Stimulated activated CD8-positive, alpha-beta memory T cell treated with anti-CD3 and anti-CD28 coated beads, Interleukin-15, amount 100 ng/mL, for 1 hour (primary cell): ENCODE measurements at regions not wholly inside any gene's neighbourhood (a gene's known extent, or its start where the extent isn't known, plus 50 kb on each side); places are given as distances from the start of the nearest gene placed in this dataset.

Source experiments
- DNase-seq: peaks from one replicate; pipeline ENCODE4 v3.0.0-alpha.2; 2020; ENCODE audit warnings: low read depth

DNA sequence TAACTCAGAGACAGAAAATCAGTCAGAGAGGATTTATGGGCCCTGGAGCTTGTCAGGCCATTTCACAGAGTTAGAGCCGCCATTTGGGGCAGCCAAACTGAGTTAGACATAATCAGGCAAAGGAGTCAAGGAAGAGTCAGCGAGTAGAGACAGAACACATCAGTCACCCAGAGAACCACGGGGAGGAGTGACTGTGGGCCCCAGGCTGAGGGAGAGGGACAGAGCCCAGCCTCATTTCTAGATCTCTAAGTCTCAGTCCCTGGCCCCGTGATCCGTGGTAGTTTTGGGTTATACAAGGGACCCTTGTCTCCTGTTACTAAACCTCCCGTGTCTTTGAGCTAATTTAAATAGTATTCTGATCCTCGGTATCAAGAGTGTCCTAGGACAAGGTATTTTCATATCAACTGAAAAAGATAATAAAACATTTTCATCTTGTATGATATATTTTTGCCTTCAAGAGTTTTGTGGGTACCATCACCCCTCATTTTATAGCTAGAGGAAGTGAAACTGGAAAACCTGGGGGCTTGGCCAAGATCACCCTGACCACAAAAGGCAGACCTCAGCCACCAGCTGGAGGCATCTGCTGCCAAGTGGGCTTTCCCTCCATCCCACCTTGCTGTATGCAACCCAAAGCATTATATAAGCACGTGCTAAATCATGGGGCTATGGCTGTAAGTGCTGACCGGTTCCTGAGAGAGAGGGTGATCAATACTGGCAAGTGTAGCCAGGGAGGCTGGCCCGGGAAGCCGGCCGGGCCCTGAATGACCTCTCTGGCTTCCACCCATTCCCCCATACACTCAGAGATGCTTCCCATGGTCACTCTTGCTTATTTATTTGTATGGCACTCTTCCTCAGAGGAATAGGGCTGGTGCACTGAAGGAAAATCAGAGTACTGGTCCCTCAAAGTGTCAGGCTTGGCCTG lies 204.1 kb downstream of the BCOR start:
- no peak for DNase-seq

DNA sequence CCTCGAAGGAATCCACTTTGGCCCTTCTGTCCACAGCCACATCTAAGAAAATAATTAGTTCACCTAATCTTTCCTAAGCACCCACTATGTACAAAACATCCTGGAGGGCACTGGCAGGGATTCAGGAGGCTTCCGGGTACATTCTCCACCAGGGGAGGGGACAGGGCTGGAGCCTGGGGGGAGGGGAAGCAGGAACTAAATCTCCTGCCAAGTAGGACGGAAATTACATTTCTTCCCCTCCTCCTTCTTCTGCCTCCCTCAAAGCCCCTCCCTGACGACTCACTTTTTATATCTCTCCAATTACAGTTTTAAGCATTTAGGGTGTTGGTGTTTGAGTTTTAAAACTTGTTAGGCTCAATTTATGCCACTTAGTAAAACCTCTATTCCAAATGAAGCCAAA lies 203.1 kb downstream of the BCOR start:
- DNase-seq = no peak

DNA sequence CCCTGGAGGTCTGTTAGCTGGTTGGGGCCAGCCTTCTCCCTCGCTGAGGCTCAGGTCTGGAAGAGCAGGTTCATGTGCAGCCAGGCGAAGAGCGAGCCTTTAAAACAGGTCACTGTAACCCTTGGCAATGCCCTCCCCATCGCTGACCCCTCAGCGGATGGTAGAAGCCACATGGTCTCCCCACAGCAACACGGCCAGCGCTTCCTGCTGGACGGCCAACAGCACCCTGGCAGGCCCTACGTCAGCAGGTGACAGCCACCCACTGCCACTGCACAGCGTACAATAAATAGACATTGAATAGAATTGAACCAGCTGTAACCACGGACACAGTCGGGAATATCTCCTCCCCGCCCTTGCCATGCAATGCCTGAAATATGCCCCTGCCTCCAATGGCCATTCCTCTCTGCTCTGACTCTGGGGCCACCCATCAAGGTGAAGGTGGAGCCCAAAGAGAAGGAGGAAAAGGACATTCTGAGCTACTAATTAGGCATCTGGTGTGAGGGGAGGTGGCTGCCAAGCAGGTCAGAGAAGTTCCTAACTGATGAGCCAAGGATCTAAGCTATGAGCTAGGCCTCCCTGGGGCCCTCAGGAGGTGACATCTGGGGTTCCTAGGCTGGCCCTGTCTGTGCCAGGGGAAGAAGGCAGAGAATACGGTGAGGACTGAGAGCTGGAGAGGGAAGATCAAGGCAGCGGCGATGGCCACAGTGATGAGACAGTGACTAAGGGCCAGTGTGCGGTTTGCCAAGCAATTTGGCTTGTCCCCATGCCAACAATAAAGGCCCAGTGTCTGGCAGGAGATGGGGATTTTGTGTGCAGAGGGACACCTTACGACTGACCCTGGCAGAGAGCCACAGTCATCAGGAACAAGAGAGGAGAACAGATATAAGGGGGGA lies 202.3 kb downstream of the BCOR start:
- DNase-seq = no peak

DNA sequence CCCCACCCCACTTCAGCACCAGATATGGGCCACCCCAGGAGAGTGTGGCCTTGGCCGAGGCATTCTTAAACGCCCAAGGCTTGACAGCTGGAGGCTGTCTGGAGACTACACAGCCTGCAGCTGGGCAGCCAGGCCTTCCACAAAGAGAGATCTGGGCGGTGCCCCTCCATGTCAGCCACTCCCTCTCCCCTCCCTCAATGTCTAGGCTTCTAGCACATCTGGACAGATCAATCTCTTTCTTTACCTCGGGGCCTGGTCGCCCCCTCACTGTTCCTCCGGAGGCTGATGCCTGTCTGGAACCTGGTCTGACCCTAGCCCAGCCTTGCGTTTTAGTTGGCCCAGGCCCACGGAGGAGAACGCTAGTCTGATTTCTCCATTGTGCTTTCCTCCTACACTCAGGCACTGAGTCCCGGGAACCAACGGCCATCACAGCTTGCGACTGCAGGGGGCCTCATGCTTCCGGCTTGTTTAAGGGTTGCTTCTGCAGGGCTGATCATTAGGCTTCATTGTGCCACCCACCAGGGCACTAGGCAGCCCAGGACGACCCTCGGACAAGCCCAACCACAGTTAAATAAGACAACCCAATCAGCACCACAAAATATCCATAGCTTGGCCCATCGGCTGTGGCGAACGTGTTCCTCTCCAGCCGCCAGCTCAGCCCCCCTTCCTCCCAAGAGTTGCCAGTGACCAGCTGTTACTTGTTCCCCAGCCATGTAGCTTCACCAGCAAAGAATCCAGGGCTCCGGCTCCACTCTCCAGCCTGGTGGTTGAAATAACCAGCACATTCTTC lies 200.6 kb downstream of the BCOR start:
- no peak for DNase-seq

DNA sequence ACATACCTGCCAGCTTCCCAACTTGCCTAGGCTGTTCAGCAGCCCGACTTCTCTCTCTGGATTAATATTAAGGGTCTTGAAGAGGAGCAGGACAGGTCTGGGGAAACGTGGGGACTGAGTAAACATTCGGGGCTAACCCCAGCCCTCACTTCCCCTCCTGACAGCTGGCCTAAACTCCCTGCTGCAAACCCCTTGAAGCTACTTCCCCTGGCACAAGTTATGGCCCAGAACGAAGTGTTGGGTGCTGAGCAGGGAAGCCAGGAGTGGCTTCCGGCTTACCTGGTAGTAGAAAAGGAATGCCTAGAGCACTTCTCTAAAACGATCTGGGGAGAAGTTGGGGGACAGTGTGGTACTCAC lies 200.0 kb downstream of the BCOR start:
- no peak for DNase-seq

DNA sequence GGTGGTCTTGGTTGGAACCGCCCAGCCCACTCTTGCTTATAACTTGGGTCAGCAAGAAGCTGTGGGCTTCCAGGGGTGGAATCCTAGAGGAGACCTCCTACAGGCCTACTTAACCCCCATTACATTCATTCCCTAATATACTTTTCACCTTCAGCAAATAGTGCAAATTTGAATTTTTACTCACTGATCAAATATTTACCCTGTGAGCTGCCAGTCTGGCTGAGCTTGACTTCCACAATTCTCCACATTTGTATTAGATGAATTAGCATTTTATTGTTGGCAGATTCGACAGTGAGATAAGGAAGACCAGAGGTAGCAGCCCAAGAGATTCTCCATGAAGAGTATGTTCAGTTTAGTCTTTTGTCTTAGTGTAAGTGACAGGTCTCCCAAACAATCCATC lies 199.6 kb downstream of the BCOR start:
- no peak for DNase-seq

DNA sequence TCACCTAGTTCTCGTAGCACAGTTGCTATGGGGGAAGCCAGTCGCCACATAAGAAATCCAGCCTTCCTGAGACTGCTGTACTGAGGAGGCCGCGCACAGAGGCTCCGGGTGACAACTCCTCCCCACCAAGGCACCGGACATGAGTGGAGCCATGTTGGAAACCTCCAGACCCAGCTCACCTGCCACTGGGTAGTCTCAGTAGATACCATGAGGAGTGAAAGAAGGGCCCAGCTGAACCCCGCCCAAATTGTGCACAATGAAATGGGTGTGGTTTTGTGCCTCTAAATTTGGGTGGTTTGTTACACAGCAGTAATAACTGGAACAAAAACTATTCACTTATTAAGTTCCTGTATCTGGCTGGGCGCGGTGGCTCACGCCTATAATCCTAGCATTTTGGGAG lies 198.7 kb downstream of the BCOR start:
- DNase-seq = no peak

DNA sequence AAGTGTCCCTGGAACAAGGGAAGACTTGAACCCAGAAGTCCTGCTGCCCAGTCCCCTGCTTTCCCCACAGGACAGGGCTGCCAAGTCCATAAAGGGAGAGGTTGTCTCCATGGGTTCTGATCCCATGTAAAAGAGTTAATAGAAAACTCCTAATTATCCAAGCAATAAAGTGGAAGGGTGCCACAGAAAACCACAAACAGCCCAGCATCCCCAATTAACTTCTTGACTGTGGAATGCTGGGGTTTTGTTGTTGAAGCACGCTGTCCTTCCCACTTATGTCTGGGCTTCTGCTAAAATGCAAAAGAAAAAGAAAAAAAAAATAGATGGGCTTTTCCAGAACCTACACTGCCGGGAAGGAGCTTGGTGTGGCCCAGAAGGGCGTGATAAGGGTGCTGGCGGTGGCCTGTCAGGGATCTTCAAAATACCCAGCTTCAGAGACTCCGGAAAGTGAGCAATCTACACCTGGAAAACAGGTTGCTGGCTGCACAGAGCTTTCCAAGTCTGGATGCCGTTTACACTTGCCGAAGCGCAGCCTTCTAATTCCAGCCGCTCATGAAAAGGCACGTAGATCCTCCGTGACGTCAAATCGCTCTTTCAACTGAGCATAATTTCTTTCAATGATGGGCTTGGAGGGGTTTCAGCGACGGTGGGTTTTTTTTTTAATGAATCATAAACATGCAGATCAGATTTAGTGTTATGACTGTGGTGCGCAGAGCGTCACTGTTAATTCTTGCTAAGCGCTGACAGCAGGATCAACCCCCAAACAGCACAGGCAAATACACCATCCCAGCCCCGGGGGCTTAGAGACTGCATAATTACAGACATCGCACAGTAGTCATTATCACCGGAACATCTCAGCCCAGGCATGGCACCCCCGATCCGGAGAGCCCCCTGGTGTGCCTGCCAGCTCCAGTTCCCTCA lies 197.6 kb downstream of the BCOR start:
- no peak for DNase-seq

DNA sequence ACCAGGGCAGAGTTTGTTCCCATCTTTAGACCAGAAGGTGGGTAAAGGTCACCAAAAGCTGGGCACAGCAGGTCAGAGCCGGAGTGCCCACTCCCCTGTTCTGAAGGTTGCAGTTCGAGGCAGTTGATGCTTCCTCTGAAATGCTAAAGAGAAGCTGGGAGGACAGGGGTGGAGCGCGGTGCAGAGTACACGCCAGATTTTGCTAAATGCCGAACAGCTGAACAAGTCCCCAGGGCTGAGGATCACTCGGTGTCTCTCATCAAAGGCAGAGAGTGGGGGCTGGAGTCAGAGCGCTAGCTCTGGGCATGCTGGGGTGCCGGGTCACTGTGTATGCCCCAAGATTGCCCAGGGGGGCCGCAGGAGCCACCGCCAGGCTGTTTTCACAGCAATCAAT lies 197.0 kb downstream of the BCOR start:
- DNase-seq = no peak

DNA sequence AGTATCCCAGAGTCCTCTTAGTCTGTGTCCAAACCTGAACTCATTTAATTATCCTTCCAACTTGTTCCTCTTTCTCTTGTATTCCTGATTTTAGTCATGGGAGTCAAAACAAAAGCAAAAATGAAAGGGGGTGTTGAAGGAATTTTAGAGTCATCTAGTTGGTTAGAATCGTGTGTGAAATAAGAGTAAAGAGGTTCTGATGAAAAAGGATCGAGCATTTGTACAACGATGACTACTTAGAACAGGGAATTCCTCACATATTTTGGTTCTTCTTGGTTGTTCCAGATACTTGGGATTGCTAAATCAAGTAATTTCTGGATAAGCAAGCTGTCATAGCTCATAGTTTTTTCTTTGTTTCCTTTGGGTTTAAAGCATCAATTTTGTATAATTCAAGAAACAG lies 194.4 kb downstream of the BCOR start:
- no peak for DNase-seq

DNA sequence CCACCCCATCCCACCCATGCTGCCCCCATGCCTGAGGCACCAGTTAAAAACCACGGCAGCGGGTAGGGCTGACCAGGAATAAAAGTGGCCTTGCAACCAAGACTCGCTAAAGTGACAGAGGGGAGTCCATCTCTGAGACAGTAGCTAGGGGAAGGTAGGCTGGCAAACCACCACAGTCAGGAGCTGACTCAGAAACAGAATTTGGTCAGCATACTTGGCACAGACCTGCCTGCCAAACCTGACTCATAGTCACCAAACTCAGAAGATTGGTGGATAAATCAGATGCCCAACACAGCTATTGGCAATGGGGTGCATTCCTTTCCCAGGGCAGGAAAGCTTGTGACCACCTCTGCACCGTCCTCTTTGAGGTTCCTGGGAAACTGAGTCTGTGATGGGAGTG lies 193.8 kb downstream of the BCOR start:
- no peak for DNase-seq

DNA sequence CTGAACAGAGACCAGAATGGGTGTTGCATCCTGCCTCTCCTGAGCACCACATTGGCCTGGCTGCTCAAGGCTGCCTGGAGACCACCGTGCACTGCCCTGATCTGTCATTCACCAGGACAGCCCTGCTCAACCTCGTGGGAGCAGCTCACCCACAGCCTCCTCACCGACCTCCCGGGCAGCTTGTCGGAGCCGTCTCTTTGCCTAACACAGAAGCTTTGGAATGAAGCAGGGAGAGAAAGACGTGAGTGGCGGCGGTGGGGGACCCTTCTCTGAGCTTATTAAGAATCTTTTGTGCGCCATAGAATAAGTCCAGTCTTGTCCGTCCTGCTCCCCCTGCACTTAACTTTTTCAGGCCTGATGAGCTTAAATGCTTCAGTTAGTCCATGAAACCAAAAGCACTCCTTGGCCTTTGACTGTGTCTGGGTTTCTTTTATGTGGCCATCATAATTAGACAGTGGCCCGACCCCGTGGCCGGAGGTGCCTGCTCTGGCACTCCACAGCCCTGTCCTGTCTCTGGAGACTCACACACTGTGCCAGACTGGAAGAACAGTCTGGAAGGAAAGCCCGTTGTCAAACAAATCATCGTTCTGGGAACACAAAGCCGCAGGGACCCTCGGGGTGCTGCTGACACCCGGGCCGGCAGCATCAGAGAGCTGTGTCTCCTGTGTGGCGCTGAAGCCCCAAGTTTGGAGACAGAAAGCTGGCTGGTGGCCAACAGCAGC lies 192.8 kb downstream of the BCOR start:
- no peak for DNase-seq

DNA sequence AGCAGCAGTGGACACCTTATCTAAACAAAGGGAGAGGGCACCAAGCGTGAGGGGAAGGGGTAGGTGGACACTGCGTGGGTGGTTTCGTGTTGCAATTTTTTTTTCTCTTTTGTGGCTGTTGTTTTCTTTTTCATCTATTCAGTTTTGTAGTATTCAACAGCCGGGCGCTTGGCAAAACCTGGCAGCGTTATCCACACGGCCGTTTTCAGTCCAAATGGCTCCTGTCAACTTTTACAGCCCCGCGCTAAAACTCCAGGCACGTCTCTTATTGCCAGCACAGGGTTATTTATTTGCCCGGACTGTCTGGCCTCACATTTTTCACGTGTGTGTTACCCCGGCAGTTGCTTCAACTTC lies 192.2 kb downstream of the BCOR start:
- DNase-seq = no peak

DNA sequence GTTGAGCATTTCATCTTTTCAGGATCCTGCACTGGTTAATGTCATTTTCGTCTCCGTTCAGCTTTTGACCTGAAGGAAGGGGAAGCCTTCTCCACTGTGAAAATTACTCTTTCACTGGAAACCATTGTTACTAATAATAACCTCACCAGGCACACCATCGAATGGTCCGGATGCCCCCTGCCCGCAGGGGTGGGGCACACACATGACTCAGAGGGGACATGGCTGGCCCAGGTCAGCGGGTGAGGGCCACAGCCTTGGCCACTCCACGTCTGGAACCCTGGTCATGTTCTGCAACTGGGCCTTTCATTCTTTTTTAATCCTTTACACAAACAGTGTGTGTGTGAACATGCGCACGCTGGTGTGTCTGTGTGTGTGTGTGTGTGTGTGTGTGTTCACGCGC lies 191.8 kb downstream of the BCOR start:
- DNase-seq = no peak

DNA sequence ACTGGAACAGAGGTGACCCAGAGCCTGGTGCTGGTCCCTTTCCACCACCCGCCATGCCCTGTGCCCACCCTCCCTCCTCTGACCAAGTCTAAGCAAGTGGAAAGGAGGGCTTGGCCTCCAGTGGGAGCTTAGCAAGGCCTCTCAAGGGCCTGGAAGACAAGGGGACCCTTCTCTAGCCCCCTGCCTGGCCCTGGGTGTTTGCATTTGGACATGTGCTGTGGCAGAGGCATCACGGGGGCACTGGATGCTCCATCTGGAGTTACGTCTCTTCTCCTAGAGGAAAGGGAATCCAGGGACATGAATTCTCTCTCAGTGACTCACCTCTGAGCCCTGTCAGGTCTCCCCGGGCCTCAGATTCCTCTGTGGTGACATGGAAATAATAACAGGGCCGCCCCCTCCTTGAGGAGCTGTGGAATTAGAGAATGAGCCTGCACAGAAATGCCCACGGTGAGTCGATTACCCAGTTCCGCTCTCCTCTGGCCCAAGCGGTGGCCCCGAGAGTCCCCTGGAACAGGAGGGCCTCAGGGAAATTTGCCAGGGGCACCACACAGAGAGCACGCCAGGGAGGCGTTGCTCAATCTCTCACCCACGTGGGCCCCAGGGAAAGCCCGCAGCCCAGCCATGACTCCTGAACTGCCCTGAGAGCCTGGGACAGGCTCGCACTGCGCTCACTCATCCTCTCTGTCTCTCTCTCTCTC lies 189.6 kb downstream of the BCOR start:
- no peak for DNase-seq

DNA sequence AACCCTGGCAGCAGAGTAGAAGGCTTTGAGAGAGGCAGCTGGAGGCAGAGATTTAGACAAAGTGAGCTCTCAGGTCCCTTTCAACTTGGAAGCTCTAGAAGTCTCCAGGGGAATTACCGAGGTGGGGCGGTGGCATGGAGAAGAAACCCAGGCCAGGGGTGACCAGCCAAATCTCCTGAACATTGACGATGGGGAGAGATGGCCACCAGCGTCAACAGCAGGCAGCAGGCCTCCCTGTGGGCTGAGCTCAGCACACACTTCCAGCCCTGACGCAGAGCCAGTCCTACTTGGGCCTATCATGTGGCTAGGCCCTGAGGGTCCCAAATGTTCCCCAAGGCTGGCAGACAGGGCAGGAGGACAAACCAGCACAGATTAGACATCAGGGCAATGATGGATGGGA lies 187.8 kb downstream of the BCOR start:
- no peak for DNase-seq

DNA sequence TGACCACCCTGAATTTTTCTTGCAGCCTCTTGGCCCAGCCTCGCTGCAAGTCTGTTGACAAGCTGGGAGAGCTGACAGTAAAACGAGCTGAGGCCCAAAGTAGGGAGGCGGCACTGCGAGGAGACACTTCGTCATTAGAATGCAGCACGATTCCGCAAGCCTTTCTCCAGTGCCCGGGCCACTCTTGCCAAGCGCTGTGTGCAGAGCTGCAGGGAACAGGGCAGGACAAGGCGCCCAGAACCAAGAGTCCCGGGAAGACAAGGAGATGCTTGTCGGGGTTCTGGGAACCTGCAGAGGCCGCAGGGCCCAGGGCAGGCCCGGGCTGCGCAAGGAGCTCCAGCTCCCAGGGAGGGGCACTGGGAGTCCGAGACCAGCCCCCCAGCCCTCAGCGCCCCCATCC lies 187.1 kb downstream of the BCOR start:
- no peak for DNase-seq

DNA sequence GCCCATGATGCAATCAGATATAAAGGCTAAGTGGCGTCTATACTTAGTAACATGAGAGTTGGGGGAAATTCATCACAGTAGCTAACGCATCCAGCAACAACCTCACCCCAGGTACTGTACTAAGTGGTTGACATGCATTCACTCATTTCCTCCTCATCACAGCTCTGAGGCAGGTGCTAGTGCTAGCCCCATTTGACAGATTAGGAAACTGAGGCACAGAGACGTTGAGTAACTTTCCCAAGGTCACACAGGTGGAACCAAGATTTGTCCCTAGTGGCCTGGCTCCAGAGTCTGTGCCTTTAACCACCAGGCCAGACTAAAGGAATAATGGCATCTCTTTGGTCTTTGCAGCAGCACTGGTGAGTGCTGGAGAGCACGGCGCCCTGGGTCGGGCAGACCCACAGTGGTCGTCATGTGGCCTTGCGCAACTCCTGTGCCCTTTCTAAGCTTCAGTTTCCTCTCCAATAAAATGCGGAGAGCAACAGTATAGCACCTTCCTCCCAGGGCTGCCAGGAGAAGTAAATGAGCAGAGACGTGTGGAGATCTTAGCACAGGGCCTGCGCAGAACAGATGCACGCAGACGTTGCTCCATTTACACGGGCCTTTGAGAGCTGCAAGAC lies 186.4 kb downstream of the BCOR start:
- DNase-seq = no peak

DNA sequence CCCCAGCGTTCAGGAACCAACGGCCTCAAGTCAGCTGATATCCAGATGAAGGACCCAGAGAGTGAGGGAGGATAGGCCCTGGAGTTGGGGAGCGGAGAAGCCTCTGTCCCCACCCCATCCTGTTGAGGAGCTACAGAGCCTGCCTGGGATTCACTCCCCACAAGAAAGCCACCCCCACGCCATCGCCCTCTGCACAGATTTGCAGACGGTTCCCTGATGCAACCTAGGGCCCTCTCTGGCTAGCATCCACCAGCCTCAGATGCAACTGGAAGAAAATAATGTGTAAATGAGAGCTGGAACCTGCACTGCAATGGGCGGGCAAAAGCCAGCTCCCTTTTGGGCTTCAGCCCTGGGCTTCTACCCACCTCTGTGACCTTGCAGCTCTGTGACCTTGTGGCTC lies 185.6 kb downstream of the BCOR start:
- no peak for DNase-seq

DNA sequence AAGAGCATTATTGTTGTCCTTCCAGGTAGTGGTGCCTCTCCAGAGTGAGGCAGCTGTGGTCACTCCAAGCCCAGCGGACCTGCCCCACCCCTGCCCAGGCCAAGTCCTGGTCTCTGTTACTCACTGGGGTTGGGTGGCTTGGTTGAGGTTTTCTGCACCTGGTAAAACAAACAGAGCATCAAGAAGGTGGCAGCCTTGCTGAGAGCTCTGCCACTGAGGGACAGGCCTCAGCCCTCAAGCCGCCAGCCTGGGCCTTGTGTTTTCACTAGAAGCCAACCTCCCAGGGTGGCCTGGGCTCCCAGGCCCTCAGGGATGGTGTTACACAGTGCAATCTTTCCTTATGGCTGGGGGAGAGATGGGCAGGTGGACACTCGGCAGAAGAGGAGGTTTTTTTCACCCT lies 182.7 kb downstream of the BCOR start:
- no peak for DNase-seq
